Fibroblast of lung (primary cell): ENCODE measurements at regions not wholly inside any gene's neighbourhood (a gene's known extent, or its start where the extent isn't known, plus 50 kb on each side); places are given as distances from the start of the nearest gene placed in this dataset.

ENCODE experiments used
- EZH2 ChIP-seq: IDR thresholded peaks from 2 replicates; pipeline ENCODE4 v1.5.1; 2012; ENCODE audit warnings: low read length, control low read depth, mild to moderate bottlenecking; ENCODE audit errors: missing control alignments
- TF ChIP-seq, protein P1 (sequence below), 2 donors: IDR thresholded peaks in 1 of 2; conservative IDR thresholded peaks in 1 of 2; 1 replicate in 1 of 2; 2 replicates in 1 of 2; pipeline ENCODE4 v1.5.1; 2011 to 2012; ENCODE audit warnings: low read length in 2 of 2, control low read depth in 1 of 2, inconsistent platforms in 1 of 2, low read depth in 1 of 2, mild to moderate bottlenecking in 1 of 2

- TF ChIP-seq, protein P1, sequence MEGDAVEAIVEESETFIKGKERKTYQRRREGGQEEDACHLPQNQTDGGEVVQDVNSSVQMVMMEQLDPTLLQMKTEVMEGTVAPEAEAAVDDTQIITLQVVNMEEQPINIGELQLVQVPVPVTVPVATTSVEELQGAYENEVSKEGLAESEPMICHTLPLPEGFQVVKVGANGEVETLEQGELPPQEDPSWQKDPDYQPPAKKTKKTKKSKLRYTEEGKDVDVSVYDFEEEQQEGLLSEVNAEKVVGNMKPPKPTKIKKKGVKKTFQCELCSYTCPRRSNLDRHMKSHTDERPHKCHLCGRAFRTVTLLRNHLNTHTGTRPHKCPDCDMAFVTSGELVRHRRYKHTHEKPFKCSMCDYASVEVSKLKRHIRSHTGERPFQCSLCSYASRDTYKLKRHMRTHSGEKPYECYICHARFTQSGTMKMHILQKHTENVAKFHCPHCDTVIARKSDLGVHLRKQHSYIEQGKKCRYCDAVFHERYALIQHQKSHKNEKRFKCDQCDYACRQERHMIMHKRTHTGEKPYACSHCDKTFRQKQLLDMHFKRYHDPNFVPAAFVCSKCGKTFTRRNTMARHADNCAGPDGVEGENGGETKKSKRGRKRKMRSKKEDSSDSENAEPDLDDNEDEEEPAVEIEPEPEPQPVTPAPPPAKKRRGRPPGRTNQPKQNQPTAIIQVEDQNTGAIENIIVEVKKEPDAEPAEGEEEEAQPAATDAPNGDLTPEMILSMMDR (conservative IDR thresholded peaks at IDR 0.05 in 1 of 2, IDR thresholded peaks at IDR 0.05 in 1 of 2; ENCODE audit: low read depth in 1 of 2, low read length in 2 of 2), result no peak
- TF ChIP-seq EZH2, result no peak
Observed at GRCh38 chr4:110769578-110769977, 146.7 kb upstream of the PITX2 start.
